OCI-LY1 (cell line): ENCODE measurements at regions not wholly inside any gene's neighbourhood (a gene's known extent, or its start where the extent isn't known, plus 50 kb on each side); places are given as distances from the start of the nearest gene placed in this dataset.
A peak's percentile ranks its signal among the peaks of the same experiment; 100 is the strongest.

ENCODE experiments used
- H2AFZ ChIP-seq: fragments of 200-600 bp; sonication (generic), shearing (Covaris generic); 2 replicates; pipeline ENCODE4 v1.6.0; 2014; ENCODE audit warnings: antibody characterized with exemption, mild to moderate bottlenecking, low read length
- H3F3A ChIP-seq: fragments of 200-600 bp; sonication (generic), shearing (Covaris generic); 2 replicates; pipeline ENCODE4 v1.6.0; 2014; ENCODE audit warnings: mild to moderate bottlenecking, antibody characterized with exemption, low read length, moderate library complexity; ENCODE audit not compliant: insufficient read depth
- H3K27ac ChIP-seq: fragments of 200-600 bp; sonication (generic); 2 replicates; pipeline ENCODE4 v1.5.1; 2014; ENCODE audit warnings: low read length, mixed run types, mild to moderate bottlenecking, low read depth; ENCODE audit not compliant: poor library complexity, severe bottlenecking
- H3K27me3 ChIP-seq: fragments of 200-600 bp; sonication (generic); 2 replicates; pipeline ENCODE4 v1.6.0; 2014; ENCODE audit warnings: antibody characterized with exemption, mild to moderate bottlenecking, low read length, moderate library complexity; ENCODE audit not compliant: insufficient read depth
- H3K36me3 ChIP-seq: fragments of 200-600 bp; sonication (generic); 2 replicates; pipeline ENCODE4 v1.6.1; 2014; ENCODE audit warnings: mild to moderate bottlenecking, antibody characterized with exemption, low read length, moderate library complexity, mixed read lengths; ENCODE audit not compliant: insufficient read depth
- H3K4me1 ChIP-seq: fragments of 200-600 bp; sonication (generic); 2 replicates; pipeline ENCODE4 v1.5.1; 2014; ENCODE audit warnings: mild to moderate bottlenecking, low read length, moderate library complexity; ENCODE audit not compliant: insufficient read depth, severe bottlenecking
- H3K4me2 ChIP-seq: fragments of 200-600 bp; sonication (generic), shearing (Covaris generic); 2 replicates; pipeline ENCODE4 v1.6.1; 2014; ENCODE audit warnings: low read length
- H3K4me3 ChIP-seq: fragments of 200-600 bp; sonication (generic); 2 replicates; pipeline ENCODE4 v1.5.1; 2014; ENCODE audit warnings: low read length, low read depth, mild to moderate bottlenecking, mixed read lengths; ENCODE audit not compliant: poor library complexity, severe bottlenecking
- H3K79me2 ChIP-seq: fragments of 200-600 bp; shearing (Covaris generic); 2 replicates; pipeline ENCODE4 v1.6.1; 2016; ENCODE audit warnings: mixed run types, low read length, mixed read lengths; ENCODE audit not compliant: insufficient read depth
- H3K9ac ChIP-seq: fragments of 200-600 bp; sonication (generic), shearing (Covaris generic); 2 replicates; pipeline ENCODE4 v1.6.1; 2014; ENCODE audit warnings: mild to moderate bottlenecking, low read length, mixed read lengths
- H3K9me2 ChIP-seq: fragments of 200-600 bp; sonication (generic), shearing (Covaris generic); 2 replicates; pipeline ENCODE4 v1.6.1; 2014; ENCODE audit warnings: low read depth, mild to moderate bottlenecking, low read length, mixed read lengths
- H3K9me3 ChIP-seq: fragments of 200-600 bp; shearing (Covaris generic); 2 replicates; pipeline ENCODE4 v1.6.1; 2014; ENCODE audit warnings: low read length, mixed read lengths
- H4K20me1 ChIP-seq: fragments of 200-600 bp; sonication (generic), shearing (Covaris generic); 2 replicates; pipeline ENCODE4 v1.6.0; 2016; ENCODE audit warnings: mild to moderate bottlenecking, low read length; ENCODE audit not compliant: insufficient read depth
- CTCF ChIP-seq: fragments of 200-600 bp; sonication (generic), shearing (Covaris generic); IDR thresholded peaks from 2 replicates; pipeline ENCODE4 v1.5.1; 2017; ENCODE audit warnings: mild to moderate bottlenecking, antibody characterized with exemption, low read length, moderate library complexity, mixed read lengths
- EZH2 ChIP-seq: fragments of 200-600 bp; sonication (generic), shearing (Covaris generic); IDR thresholded peaks from 2 replicates; pipeline ENCODE4 v1.8.0; 2017; ENCODE audit warnings: borderline replicate concordance, mixed run types, mild to moderate bottlenecking, antibody characterized with exemption, low read length, moderate library complexity, mixed read lengths

- H3K9me3 ChIP-seq, result no peaks in the 10 kb centered on the region
- H3K79me2 ChIP-seq, result no peaks in the 10 kb centered on the region
- no peaks in the 10 kb centered on the region for H3K9me2 ChIP-seq
- H3K9ac ChIP-seq, result no peak overlapping the region
- H2AFZ ChIP-seq, result no peak overlapping the region
- TF ChIP-seq EZH2 (no peak), CTCF (no peak)
- H3F3A ChIP-seq, result no peaks in the 10 kb centered on the region
- H3K4me1 ChIP-seq, result no peaks in the 10 kb centered on the region
- H3K27me3 ChIP-seq, result no peaks in the 10 kb centered on the region
- no peak overlapping the region for H3K27ac ChIP-seq
- H3K4me3 ChIP-seq, result no peak overlapping the region
- H3K36me3 ChIP-seq, result no peaks in the 10 kb centered on the region
- H3K4me2 ChIP-seq, result no peak overlapping the region
- H4K20me1 ChIP-seq, result no peaks in the 10 kb centered on the region
Measured at GRCh38 chr13:62684359-62684758, 1268.7 kb upstream of the PCDH20 start.

GRCh38 chr13:62682788-62683187, 1267.1 kb upstream of the PCDH20 start:
- no peaks in the 10 kb centered on the region for H3K9me3 ChIP-seq
- peaks cover 9% of the 10 kb centered on the region for H3K4me1 ChIP-seq
- H3K9ac ChIP-seq, result no peak overlapping the region
- TF ChIP-seq EZH2 (no peak), CTCF (no peak)
- H3K36me3 ChIP-seq, result no peaks in the 10 kb centered on the region
- H2AFZ ChIP-seq, result no peak overlapping the region
- no peak overlapping the region for H3K27ac ChIP-seq
- no peaks in the 10 kb centered on the region for H3K79me2 ChIP-seq
- no peaks in the 10 kb centered on the region for H3K9me2 ChIP-seq
- H3F3A ChIP-seq, result no peaks in the 10 kb centered on the region
- H3K27me3 ChIP-seq, result no peaks in the 10 kb centered on the region
- H3K4me2 ChIP-seq, result no peak overlapping the region
- H4K20me1 ChIP-seq, result no peaks in the 10 kb centered on the region
- no peak overlapping the region for H3K4me3 ChIP-seq

- TF ChIP-seq CTCF, result no peak
- TF ChIP-seq EZH2, result no peak
- Histone ChIP-seq H3K4me2 (peak overlapping the region; percentile 65), H3K79me2 (no peaks in the 10 kb centered on the region), H3K36me3 (no peaks in the 10 kb centered on the region), H3K27me3 (no peaks in the 10 kb centered on the region), H3K9ac (0 out of 2 replicates have a peak overlapping the region, but pooled peaks have one; percentile 18), H3K4me1 (peaks cover 10% of the 10 kb centered on the region), H3K9me2 (no peaks in the 10 kb centered on the region), H3K9me3 (no peaks in the 10 kb centered on the region), H3K4me3 (peak overlapping the region; percentile 34), H3F3A (no peaks in the 10 kb centered on the region), H2AFZ (peak overlapping the region; percentile 100), H3K27ac (no peak overlapping the region), H4K20me1 (no peaks in the 10 kb centered on the region)
Measured at GRCh38 chr13:62678039-62678438, 1262.4 kb upstream of the PCDH20 start.
